ENCODE measurements at regions not wholly inside any gene's neighbourhood (a gene's known extent, or its start where the extent isn't known, plus 50 kb on each side); places are given as distances from the start of the nearest gene placed in this dataset.

DNA sequence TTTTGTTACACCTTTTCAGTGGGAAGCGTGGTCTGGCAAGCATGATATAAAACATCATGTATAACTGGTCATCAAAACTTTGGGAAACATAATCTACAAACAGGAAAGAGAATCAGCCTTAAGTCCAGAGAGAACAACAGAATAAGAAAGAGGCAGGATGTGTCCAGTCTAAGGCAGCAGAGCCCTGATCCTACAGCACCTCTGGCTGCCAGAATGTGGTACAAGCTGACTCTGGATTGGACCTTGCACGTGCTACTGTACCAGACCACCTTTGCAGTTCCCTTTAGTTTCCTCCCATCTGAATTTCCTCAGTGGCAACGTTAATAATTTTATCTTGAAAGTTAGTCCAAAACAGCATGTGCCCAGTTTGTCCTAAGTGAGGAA is 824.6 kb upstream of the IGFBP3 start:
- TF ChIP-seq, protein P1, sequence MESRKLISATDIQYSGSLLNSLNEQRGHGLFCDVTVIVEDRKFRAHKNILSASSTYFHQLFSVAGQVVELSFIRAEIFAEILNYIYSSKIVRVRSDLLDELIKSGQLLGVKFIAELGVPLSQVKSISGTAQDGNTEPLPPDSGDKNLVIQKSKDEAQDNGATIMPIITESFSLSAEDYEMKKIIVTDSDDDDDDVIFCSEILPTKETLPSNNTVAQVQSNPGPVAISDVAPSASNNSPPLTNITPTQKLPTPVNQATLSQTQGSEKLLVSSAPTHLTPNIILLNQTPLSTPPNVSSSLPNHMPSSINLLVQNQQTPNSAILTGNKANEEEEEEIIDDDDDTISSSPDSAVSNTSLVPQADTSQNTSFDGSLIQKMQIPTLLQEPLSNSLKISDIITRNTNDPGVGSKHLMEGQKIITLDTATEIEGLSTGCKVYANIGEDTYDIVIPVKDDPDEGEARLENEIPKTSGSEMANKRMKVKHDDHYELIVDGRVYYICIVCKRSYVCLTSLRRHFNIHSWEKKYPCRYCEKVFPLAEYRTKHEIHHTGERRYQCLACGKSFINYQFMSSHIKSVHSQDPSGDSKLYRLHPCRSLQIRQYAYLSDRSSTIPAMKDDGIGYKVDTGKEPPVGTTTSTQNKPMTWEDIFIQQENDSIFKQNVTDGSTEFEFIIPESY (IDR thresholded peaks at IDR 0.05; ENCODE audit: extremely low read depth, insufficient replicate concordance, low read length) = no peak
- TF ChIP-seq POLR2A (IDR thresholded peaks at IDR 0.05; ENCODE audit: borderline replicate concordance, extremely low read depth, insufficient read depth, insufficient read length) (no peak), EZH2 (IDR thresholded peaks at IDR 0.05) (no peak)
